ENCODE measurements at regions not wholly inside any gene's neighbourhood (a gene's known extent, or its start where the extent isn't known, plus 50 kb on each side); places are given as distances from the start of the nearest gene placed in this dataset.
"Not testable (repeated sequence)": the region's sequence is repeated elsewhere in the genome, so short reads cannot be mapped to it uniquely, and the experiment has no call there.

GRCh38 chr16:66190411-66190810 lies 176.1 kb upstream of the CDH5 start:
- no peak for DNase-seq (ENCODE audit: low read depth)
- no peak overlapping the region for H3K4me3 ChIP-seq (ENCODE audit: low read depth, low read length)

GRCh38 chr16:66189951-66190350 lies 176.5 kb upstream of the CDH5 start:
- H3K4me3 ChIP-seq (ENCODE audit: low read depth, low read length) = no peak overlapping the region
- peak; percentile 47 for DNase-seq (ENCODE audit: low read depth)

GRCh38 chr16:66188917-66189725 lies 177.4 kb upstream of the CDH5 start:
- DNase-seq (ENCODE audit: low read depth) = no peak
- no peak overlapping the region for H3K4me3 ChIP-seq (ENCODE audit: low read depth, low read length)

- no peak for DNase-seq (ENCODE audit: low read depth)
- no peak overlapping the region for H3K4me3 ChIP-seq (ENCODE audit: low read depth, low read length)
These were observed 180.2 kb upstream of the CDH5 start for GRCh38 chr16:66186251-66186785.

- no peak overlapping the region for H3K4me3 ChIP-seq (ENCODE audit: low read depth, low read length)
- DNase-seq (ENCODE audit: low read depth) = no peak
These were observed 183.9 kb upstream of the CDH5 start for GRCh38 chr16:66182592-66182991.

GRCh38 chr16:66176731-66177130 lies 189.8 kb upstream of the CDH5 start:
- no peak for DNase-seq (ENCODE audit: low read depth)
- H3K4me3 ChIP-seq (ENCODE audit: low read depth, low read length) = no peak overlapping the region

- no peak for DNase-seq (ENCODE audit: low read depth)
- no peak overlapping the region for H3K4me3 ChIP-seq (ENCODE audit: low read depth, low read length)
These were observed 190.4 kb upstream of the CDH5 start for GRCh38 chr16:66176111-66176510.

- no peak overlapping the region for H3K4me3 ChIP-seq (ENCODE audit: low read depth, low read length)
- no peak for DNase-seq (ENCODE audit: low read depth)
These were observed 190.9 kb upstream of the CDH5 start for GRCh38 chr16:66175636-66176035.

- H3K4me3 ChIP-seq (ENCODE audit: low read depth, low read length) = no peak overlapping the region
- no peak for DNase-seq (ENCODE audit: low read depth)
These were observed 191.4 kb upstream of the CDH5 start for GRCh38 chr16:66175058-66175457.

- not testable (repeated sequence) for H3K4me3 ChIP-seq (ENCODE audit: low read depth, low read length); DNase-seq (ENCODE audit: low read depth)
These were observed 192.7 kb upstream of the CDH5 start for GRCh38 chr16:66173796-66174195.

GRCh38 chr16:66173181-66173580 lies 193.3 kb upstream of the CDH5 start:
- DNase-seq (ENCODE audit: low read depth); H3K4me3 ChIP-seq (ENCODE audit: low read depth, low read length): not testable (repeated sequence)

GRCh38 chr16:66172463-66172862 lies 194.0 kb upstream of the CDH5 start:
- no peak overlapping the region for H3K4me3 ChIP-seq (ENCODE audit: low read depth, low read length)
- no peak for DNase-seq (ENCODE audit: low read depth)

GRCh38 chr16:66171578-66171977 lies 194.9 kb upstream of the CDH5 start:
- no peak overlapping the region for H3K4me3 ChIP-seq (ENCODE audit: low read depth, low read length)
- DNase-seq (ENCODE audit: low read depth) = no peak

- no peak overlapping the region for H3K4me3 ChIP-seq (ENCODE audit: low read depth, low read length)
- no peak for DNase-seq (ENCODE audit: low read depth)
These were observed 195.5 kb upstream of the CDH5 start for GRCh38 chr16:66170989-66171388.

- DNase-seq (ENCODE audit: low read depth) = no peak
- no peak overlapping the region for H3K4me3 ChIP-seq (ENCODE audit: low read depth, low read length)
These were observed 196.7 kb upstream of the CDH5 start for GRCh38 chr16:66169817-66170216.

GRCh38 chr16:66168777-66169176 lies 197.7 kb upstream of the CDH5 start:
- DNase-seq (ENCODE audit: low read depth) = no peak
- no peak overlapping the region for H3K4me3 ChIP-seq (ENCODE audit: low read depth, low read length)

- no peak overlapping the region for H3K4me3 ChIP-seq (ENCODE audit: low read depth, low read length)
- DNase-seq (ENCODE audit: low read depth) = no peak
These were observed 198.8 kb upstream of the CDH5 start for GRCh38 chr16:66167564-66168291.

GRCh38 chr16:66166490-66166889 lies 200.0 kb upstream of the CDH5 start:
- no peak for DNase-seq (ENCODE audit: low read depth)
- H3K4me3 ChIP-seq (ENCODE audit: low read depth, low read length) = no peak overlapping the region

GRCh38 chr16:66165879-66166278 lies 200.6 kb upstream of the CDH5 start:
- no peak for DNase-seq (ENCODE audit: low read depth)
- no peak overlapping the region for H3K4me3 ChIP-seq (ENCODE audit: low read depth, low read length)

GRCh38 chr16:66164581-66165247 lies 201.8 kb upstream of the CDH5 start:
- DNase-seq (ENCODE audit: low read depth) = no peak

More at GRCh38 chr16:66164581-66165247, 201.8 kb upstream of the CDH5 start:
- H3K4me3 ChIP-seq (ENCODE audit: low read depth, low read length) = no peak overlapping the region
